Coronary artery (tissue), 2 donors: ENCODE measurements at regions not wholly inside any gene's neighbourhood (a gene's known extent, or its start where the extent isn't known, plus 50 kb on each side); places are given as distances from the start of the nearest gene placed in this dataset.

Experiments
- DNase-seq: peaks from one replicate; pipeline ENCODE4 v3.0.0-alpha.2; 2017; ENCODE audit warnings: low spot score
- H3K27ac ChIP-seq, 2 donors: fragments of 200-600 bp; sonication (generic); one replicate each; pipeline ENCODE4 v1.5.1; 2016 to 2019
- H3K4me3 ChIP-seq: fragments of 200-600 bp; sonication (generic); 2 replicates; pipeline ENCODE4 v1.5.1; 2016; ENCODE audit warnings: mild to moderate bottlenecking, moderate library complexity
- CTCF ChIP-seq: fragments of 200-600 bp; sonication (generic); IDR thresholded peaks from one replicate; pipeline ENCODE4 v1.5.1; 2019; ENCODE audit warnings: antibody characterized with exemption

DNA sequence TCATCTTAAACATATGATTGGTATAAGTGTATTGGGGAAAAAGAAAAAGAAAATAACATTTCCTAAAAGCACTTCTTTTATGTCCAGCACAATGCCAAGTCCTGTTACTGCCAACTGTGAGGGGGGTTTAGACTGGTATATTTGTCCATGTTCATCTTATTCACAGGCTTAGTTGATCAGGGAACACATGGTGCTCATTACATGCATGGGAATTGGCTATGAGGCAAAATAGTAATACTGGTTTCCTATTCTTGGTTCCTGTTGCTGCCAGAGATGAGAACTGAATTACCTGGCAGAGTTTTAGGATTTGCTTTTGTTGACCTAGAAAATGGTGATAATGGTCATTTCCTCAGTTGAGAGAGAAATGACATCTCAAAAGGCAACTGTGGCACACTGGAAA, 398.8 kb downstream of the DUSP10 start:
- Histone ChIP-seq H3K27ac (no peak overlapping the region), H3K4me3 (no peak overlapping the region)
- no peak for DNase-seq
- TF ChIP-seq CTCF: no peak

DNA sequence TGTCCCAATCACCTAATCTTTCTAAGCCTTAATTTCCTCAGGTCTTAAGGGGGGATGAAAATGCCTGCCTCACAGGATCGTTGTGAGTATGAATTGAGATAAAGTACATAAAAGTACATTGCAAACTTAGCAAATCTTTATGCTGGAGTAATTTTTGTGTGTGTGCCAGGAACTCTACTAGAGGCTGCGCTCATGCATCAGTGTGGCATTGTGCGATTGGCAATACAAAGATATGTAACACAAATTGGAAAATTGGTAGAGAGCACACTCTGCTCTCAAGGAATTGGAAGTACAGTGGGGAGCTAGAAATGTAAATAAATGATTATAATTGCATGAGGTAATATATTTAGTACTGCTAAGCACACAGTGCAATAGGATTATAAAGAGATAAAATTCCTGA, 398.3 kb downstream of the DUSP10 start:
- Histone ChIP-seq H3K27ac (no peak overlapping the region), H3K4me3 (no peak overlapping the region)
- DNase-seq: no peak
- TF ChIP-seq CTCF: no peak

DNA sequence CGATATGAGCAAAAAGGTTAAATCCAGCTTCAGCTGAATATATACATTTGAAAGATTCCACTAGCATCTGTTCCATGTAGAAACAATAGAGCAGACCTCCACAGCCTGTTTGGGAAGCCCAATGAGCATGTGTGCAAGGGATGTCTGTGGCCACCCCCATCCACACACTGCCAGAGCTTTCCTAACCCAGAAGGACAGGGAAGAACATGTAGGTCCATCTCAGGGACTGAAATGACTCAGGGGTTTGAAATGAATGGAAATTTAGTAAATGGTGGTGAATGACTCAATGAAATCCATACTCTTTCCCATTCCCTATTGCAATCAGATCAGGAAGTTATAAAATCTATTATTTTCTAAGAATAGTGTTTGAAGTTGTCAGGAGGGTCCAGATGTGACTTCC, 397.2 kb downstream of the DUSP10 start:
- DNase-seq: no peak
- no peak overlapping the region for H3K27ac ChIP-seq
- TF ChIP-seq CTCF: no peak
- H3K4me3 ChIP-seq: no peak overlapping the region

DNA sequence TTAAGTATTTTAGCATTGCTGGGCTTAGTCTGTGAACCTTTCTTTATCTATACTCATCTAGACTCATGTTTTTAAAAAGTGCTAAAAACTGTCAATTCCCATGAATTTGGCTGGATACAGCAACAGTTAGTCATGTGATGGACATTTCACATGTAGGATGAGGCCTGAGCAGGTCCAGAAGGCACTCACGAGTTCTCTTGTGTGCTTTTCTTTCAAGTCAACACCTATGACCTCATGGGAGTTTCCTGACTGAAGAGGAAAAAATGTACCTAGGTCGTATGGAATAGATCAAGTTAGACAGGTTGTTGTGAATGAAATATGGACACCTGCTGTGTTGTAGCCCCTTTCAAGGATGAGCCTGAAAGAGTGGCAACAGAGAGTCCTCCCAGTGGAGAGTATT, 394.2 kb downstream of the DUSP10 start:
- Histone ChIP-seq H3K4me3 (no peak overlapping the region), H3K27ac (no peak overlapping the region)
- TF ChIP-seq CTCF: no peak
- DNase-seq: no peak

DNA sequence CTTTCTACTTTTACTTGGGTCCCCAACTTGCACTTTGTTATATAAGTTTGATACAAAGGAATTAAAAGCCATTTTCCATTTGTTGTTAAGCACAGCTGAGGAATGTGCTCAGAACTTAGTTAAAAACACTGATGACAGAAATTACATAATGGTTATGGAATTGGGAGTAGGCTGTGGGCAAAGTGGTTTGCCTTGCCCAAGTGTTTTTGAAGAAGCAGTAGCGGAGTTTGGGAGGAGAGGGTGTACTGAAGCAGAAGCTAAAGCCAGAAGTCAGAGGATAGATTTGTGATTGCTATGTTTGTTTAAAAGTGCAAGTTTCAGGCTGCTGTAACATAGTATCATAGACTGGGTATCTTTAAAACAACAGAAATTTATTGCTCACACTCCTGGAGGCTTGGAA, 391.8 kb downstream of the DUSP10 start:
- Histone ChIP-seq H3K27ac (no peak overlapping the region), H3K4me3 (no peak overlapping the region)
- no peak for TF ChIP-seq CTCF
- DNase-seq: no peak

DNA sequence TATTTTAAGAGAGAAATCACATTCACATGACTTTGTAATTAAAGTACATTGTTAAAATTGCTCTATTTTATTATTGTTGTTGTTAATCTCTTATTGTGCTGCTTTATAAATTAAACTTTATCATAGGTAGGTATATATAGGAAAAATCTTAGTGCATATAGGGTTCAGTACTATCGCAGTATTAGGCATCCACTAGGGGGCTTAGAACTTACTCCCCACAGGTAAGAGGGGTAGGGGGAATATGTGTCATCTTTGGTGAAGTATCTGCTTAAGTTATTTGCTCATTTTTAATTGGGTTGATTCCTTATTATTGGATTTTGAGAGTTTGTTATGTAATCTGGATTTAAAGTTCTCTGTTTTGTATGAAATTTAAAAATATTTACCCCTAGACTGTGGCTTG, 385.2 kb downstream of the DUSP10 start:
- Histone ChIP-seq H3K27ac (no peak overlapping the region), H3K4me3 (no peak overlapping the region)
- no peak for TF ChIP-seq CTCF
- no peak for DNase-seq

- TF ChIP-seq CTCF: no peak
- DNase-seq: no peak
- Histone ChIP-seq H3K4me3 (no peak overlapping the region), H3K27ac (no peak overlapping the region)
Measured at GRCh38 chr1:221363039-221363438, 378.9 kb downstream of the DUSP10 start.
